HS-27A (cell line): ENCODE measurements at regions not wholly inside any gene's neighbourhood (a gene's known extent, or its start where the extent isn't known, plus 50 kb on each side); places are given as distances from the start of the nearest gene placed in this dataset.
"Not testable (repeated sequence)": the region's sequence is repeated elsewhere in the genome, so short reads cannot be mapped to it uniquely, and the experiment has no call there.

Experiments used
- DNase-seq: peaks from one replicate; pipeline ENCODE4 v3.0.0-alpha.2; 2012; ENCODE audit warnings: low read depth, missing footprints

GRCh38 chr12:114616081-114616480, 67.9 kb downstream of the TBX3 start:
- DNase-seq, result no peak

GRCh38 chr12:114614040-114614439, 69.9 kb downstream of the TBX3 start:
- DNase-seq, result no peak

- DNase-seq, result no peak
These were observed 71.9 kb downstream of the TBX3 start for GRCh38 chr12:114612062-114612461.

DNA sequence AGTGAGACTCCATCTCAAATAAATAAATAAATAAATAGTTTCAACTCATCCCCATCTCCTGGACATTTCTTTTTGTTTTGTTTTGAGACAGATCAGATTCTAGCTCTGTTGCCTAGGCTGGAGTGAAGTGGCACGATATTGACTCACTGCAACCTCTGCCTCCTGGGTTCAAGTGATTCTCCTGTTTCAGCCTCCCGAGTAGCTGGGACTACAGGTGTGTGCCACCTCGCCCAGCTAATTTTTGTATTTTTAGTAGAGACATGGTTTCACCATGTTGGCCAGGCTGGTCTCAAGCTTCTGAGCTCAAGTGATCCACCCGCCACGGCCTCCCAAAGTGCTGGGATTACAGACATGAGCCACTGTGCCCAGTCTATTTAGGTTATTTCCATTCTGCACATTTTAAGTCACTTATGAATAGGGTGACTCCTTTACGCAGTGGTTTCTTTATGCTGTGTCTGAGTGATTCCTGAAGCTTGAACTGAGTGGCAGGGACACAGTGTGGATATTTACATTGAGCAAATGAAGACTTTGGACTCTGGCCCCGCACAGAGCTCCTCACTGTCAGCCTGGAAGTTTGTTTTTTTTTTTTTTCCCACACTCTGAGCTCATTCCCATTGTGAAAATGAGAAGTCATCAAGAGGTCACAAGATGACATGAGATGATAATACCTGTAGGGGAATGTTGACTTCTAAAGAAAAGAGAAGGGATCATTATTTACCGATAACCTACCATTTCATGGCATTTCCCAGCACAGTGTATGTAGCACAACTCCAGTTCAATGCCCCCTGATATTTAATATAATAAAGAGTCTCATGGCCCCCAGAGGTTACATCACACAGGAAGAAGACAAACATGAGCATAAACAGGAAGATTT, 72.6 kb downstream of the TBX3 start:
- DNase-seq, result no peak

- DNase-seq, result no peak
These were observed 75.5 kb downstream of the TBX3 start for GRCh38 chr12:114608509-114608908.

GRCh38 chr12:114605918-114606317, 78.1 kb downstream of the TBX3 start:
- no peak for DNase-seq

- no peak for DNase-seq
These were observed 79.4 kb downstream of the TBX3 start for GRCh38 chr12:114604606-114605005.

DNA sequence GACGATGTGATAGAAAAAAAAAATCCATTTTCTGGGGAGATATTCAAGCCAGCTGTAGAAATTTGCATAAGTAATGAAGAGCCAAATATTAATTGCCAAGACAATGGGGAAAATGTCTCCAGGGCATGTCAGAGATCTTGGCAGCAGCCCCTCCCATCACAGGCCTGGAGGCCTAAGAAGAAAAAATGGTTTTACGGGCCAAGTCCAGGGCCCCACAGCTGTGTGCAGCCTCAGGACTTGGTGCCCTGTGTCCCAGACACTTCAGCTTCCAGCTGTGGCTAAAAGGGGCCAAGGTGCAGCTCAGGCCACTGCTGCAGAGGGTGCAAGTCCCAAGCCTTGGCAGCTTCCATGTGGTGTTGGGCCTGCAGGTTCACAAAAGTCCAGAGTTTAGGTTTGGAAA, 83.4 kb downstream of the TBX3 start:
- not testable (repeated sequence) for DNase-seq

- no peak for DNase-seq
These were observed 85.9 kb downstream of the TBX3 start for GRCh38 chr12:114598111-114598510.

- no peak for DNase-seq
These were observed 91.0 kb downstream of the TBX3 start for GRCh38 chr12:114592946-114593345.

- no peak for DNase-seq
These were observed 95.9 kb downstream of the TBX3 start for GRCh38 chr12:114588061-114588460.

- no peak for DNase-seq
These were observed 103.7 kb downstream of the TBX3 start for GRCh38 chr12:114580306-114580705.

GRCh38 chr12:114579389-114579788, 104.6 kb downstream of the TBX3 start:
- no peak for DNase-seq

DNA sequence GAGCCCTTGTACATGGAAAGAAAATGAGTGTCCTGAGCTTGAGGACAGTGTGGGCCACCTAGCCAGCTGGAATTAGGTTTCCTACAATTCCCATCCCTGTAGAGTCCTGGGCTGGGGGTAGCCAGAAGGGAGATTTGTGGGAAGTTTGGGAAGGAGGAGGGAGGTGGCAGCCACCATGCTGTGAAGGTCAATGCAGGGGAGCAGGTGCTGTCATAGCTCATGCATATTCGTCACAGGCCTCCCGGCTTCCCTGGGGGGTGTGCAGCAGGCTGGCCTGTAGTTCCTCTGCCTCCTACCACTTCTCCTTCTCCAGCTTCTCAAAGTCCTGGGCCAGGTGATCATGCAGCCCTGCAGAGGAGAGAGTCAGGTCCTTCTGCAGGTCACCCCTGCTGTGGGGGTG, 121.3 kb downstream of the TBX3 start:
- DNase-seq, result no peak

DNA sequence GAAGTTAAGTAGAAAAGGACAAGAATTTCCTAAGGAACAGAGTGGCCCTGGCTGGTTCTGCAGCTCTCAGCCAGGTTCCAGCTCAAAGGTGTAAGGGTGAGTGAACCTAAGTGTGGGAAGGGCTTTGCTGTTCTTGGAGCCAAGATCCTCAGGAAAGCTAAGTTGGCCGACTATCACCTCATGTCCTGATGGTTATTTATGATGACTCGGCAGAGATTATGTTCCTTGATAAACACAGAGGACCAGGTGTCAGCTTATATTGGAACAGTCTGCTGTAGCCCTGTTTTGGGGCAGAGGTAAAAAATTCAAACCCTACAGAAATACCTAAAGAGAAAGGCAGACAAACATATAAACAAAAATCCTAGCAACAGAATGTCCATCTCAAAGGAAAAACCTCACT, 128.5 kb downstream of the TBX3 start:
- no peak for DNase-seq

DNA sequence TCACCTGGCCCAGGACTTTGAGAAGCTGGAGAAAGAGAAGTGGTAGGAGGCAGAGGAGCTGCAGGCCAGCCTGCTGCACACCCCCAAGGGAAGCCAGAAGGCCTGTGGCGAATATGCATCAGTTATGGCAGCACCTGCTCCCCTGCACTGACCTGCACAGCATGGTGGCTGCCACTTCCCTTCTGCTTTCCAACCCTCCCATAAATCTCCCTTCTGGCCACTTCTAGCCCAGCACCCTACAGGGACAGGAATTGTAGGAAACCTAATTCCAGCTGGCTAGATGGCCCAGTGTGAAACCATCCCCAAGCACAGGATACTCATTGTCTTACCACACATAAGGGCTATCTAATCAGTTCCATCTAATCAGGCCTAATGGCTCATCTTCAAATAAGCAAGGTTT, 136.3 kb downstream of the TBX3 start:
- no peak for DNase-seq

GRCh38 chr12:114530417-114530816, 124.5 kb upstream of the TBX5 start:
- no peak for DNase-seq

DNA sequence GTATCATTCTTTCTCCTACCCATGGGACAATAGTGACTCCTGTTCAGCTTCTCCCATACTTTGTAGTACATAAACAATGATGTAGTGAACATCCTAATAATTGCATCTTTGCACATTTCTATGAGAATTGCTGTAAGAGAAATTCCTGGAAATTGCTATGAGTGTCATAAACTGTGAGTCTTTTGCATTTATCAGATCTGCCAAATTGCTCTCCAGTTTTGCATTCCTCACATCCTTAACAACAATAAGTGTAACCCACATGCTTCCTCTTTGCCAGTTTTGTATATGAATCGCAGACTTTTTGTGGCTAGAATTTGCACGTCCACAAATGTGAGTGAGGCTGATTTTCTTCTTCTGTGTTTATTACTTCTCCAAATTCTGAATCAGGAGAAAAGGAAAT, 124.0 kb upstream of the TBX5 start:
- no peak for DNase-seq

DNA sequence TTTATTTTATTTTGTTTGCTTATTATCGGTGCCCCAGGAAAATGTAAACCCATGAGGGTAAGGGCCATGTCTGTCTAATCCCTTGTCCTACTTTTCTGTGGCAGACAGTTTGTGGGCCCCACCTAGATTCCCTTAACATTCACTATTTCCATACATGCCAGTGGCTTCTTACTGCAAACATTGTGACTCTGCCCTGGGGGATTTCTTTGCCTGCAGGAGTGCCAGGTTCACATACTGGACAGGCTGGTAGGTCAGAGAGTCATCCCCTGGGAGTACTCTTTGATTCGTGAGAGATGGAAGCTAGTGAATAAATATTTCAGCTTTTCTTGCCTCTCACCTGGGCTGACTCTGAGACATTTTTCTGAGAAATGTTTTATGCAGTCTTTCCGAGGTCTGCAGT, 122.8 kb upstream of the TBX5 start:
- no peak for DNase-seq

GRCh38 chr12:114521160-114521559, 115.2 kb upstream of the TBX5 start:
- DNase-seq, result not testable (repeated sequence)

DNA sequence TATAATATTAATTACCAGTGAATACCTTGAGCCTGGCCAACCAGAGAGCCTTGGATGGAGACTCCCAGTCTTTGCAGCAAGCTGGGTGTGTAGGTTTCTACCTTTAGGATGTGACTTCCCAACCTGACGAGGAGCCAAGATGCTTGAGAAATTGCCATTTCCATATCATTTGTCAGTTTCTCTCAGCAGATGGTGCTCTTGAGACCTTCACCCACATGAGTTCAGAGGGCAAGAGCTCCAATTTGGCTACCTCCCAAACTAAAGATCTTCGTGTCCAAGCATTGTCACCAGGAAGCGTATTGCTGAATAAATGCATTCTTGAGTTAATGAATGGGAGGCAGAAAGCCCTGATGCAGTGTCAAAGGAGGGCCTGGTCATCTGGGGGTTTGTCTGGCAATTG, 106.4 kb upstream of the TBX5 start:
- no peak for DNase-seq

DNA sequence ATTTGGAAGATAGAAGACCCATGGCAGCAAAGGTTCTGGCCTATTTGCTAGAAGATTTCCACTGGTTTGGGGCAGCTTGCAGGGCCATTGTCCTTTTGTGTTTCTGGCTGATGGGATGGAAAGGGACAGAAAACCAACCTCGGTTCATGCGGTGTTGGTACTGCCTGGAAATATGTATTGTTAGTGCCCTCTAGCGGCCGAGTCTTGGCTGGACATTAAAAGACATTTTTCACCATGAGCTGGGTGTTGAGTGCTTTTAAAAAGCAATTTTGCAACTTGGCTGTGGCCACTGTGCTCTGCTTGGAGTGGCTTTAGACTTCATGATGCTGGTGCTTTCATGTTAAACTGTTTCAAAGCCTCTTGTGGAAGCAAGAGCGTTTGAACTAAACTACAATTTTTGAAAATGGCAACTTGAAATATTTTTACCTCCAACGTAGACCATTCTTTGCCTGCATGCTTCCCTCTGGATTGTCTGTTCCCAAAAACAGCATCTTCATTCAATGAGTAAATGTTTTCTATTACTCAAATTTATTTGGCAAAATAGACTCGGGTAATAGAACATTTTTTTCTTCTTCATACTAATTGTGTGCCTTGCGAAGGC, 102.7 kb upstream of the TBX5 start:
- peak; percentile 5 for DNase-seq

DNA sequence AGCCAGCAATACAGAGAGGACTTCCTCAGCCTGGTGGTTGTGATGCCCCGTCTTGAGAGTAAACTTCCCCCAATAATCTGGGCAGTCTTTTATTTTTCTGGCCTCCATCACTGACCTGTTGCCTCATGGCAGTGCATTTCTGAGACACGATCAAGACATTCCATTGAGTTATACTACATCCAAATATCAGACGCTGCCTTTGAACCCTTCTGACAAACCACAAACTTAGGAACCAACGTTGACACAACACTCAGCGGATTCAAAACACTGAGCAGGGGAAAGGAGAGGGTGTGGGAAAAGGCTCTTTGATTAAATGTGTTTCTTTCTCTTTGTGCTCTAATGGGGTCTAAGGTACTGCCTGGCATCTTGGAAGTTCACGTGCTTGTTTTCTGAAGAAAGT, 100.7 kb upstream of the TBX5 start:
- DNase-seq, result no peak

DNA sequence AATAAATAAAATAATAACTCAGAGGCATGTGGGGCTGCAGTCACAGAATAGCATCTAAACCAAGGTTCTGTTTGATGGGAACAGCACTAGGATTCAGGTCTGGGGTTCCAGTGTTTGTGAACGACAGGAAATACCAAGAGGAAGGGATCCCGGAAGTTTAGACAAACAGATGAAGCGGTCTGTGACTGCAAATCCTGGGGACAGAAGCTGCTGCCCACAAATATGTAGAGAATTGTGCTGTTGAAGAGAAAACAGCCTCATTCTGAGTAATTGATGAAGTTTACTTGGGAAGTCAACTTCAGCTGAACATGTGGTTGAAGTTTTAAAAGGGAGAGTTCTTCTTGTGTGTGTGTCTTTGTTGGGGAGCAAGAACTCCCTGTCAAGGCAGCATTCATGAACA, 98.4 kb upstream of the TBX5 start:
- DNase-seq, result no peak
